ENCODE measurements at regions not wholly inside any gene's neighbourhood (a gene's known extent, or its start where the extent isn't known, plus 50 kb on each side); places are given as distances from the start of the nearest gene placed in this dataset.

DNA sequence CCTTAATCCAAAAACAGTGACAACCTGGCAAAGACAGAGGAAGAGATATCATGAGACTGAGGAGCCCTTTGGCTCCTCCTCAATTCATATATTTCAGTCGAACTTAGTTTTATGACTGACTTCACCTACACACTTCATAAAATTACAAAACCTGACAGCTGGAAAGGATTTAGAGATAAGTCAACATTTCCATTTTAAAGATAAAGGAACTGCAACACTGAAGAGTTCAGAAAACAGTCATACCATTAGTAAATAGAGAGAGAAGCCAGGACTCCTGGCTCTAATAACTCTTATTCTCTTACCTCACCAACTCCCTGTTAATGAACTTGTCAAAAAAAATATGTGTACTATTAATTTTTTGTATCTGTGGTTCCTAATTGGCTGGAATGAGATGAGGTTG lies 141.0 kb upstream of the COL1A2 start:
- TF ChIP-seq, protein P1, sequence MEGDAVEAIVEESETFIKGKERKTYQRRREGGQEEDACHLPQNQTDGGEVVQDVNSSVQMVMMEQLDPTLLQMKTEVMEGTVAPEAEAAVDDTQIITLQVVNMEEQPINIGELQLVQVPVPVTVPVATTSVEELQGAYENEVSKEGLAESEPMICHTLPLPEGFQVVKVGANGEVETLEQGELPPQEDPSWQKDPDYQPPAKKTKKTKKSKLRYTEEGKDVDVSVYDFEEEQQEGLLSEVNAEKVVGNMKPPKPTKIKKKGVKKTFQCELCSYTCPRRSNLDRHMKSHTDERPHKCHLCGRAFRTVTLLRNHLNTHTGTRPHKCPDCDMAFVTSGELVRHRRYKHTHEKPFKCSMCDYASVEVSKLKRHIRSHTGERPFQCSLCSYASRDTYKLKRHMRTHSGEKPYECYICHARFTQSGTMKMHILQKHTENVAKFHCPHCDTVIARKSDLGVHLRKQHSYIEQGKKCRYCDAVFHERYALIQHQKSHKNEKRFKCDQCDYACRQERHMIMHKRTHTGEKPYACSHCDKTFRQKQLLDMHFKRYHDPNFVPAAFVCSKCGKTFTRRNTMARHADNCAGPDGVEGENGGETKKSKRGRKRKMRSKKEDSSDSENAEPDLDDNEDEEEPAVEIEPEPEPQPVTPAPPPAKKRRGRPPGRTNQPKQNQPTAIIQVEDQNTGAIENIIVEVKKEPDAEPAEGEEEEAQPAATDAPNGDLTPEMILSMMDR (IDR thresholded peaks at IDR 0.05) = no peak
- TF ChIP-seq POLR2AphosphoS5 (IDR thresholded peaks at IDR 0.05) = no peak
